Lower leg skin (tissue), 3 donors: ENCODE measurements at regions not wholly inside any gene's neighbourhood (a gene's known extent, or its start where the extent isn't known, plus 50 kb on each side); places are given as distances from the start of the nearest gene placed in this dataset.

Experiments
- CTCF ChIP-seq, 3 donors: fragments of 450-650 bp; IDR thresholded peaks; one replicate each; pipeline ENCODE4 v1.5.1; 2016; ENCODE audit warnings: antibody characterized with exemption in 3 of 3, mild to moderate bottlenecking in 3 of 3, moderate library complexity in 2 of 3
- POLR2A ChIP-seq, 2 donors: fragments of 450-650 bp; IDR thresholded peaks; one replicate each; pipeline ENCODE4 v1.6.1; 2016 to 2017; ENCODE audit warnings: antibody characterized with exemption in 2 of 2, mild to moderate bottlenecking in 1 of 2, moderate library complexity in 1 of 2

GRCh38 chr11:70944636-70945035 lies 307.7 kb downstream of the SHANK2 start:
- TF ChIP-seq CTCF (IDR thresholded peaks at IDR 0.05) (no peak), POLR2A (IDR thresholded peaks at IDR 0.05) (no peak)
